Epidermal melanocyte (primary cell): ENCODE measurements at regions not wholly inside any gene's neighbourhood (a gene's known extent, or its start where the extent isn't known, plus 50 kb on each side); places are given as distances from the start of the nearest gene placed in this dataset.

Experiments
- DNase-seq: peaks from one replicate; pipeline ENCODE4 v3.0.0; 2011; ENCODE audit warnings: low spot score; ENCODE audit not compliant: insufficient read length

- DNase-seq = no peak
Measured at GRCh38 chr12:124241776-124242528, 52.9 kb upstream of the RFLNA start.

DNA sequence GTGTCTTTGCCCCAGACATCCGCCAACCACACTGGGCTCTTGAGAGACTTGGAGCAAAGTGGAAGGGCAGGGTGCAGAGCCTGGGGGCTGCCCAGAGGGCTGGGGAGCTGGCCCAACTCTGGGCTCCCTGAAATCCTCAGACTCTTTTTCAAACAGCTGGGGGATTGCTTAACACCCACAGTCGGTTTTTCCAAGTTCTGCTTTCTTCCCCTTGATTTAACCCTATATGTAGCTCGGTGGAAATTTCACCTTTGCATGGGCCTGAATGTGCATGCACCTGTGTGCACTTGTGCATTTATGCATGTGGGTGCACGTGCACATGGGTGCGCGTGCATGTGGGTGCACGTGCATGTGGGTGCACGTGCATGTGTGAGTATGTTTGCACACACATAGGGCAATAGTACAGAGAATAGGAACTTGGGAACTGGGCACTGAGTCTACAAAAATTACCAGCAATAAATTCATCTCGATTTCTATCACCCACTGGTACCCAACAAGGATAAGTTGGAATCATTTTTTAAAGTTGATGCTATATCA lies 52.3 kb upstream of the RFLNA start:
- no peak for DNase-seq

DNA sequence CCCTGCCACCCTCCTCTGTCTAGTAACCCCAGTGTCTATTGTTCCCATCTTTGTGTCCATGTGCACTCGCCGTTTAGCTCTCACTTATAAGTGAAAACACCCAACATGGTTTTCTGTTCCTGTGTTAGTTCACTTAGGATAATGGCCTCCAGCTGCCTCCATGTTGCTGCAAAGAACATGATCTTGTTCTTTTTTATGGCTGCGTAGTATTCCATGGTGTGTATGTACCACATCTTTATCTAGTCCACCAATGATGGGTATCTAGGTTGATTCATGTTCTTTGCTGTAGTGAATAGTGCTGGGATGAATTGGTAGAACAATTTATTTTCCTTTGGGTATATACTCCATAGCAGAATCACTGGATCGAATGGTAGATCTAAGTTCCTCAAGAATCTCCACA lies 51.0 kb upstream of the RFLNA start:
- no peak for DNase-seq
